Nucleus accumbens (tissue), 56 donors: ENCODE measurements at regions not wholly inside any gene's neighbourhood (a gene's known extent, or its start where the extent isn't known, plus 50 kb on each side); places are given as distances from the start of the nearest gene placed in this dataset.
"Not testable (repeated sequence)": the region's sequence is repeated elsewhere in the genome, so short reads cannot be mapped to it uniquely, and the experiment has no call there.

Source experiments
- DNase-seq, 56 donors: peaks; one replicate each; lab custom pipeline; 2025; lab: John Stamatoyannopoulos, UW

- no peak for DNase-seq
Measured at GRCh38 chr5:123294544-123294943, 128.7 kb downstream of the CEP120 start.

GRCh38 chr5:123289210-123289609, 134.0 kb downstream of the CEP120 start:
- no peak for DNase-seq

DNA sequence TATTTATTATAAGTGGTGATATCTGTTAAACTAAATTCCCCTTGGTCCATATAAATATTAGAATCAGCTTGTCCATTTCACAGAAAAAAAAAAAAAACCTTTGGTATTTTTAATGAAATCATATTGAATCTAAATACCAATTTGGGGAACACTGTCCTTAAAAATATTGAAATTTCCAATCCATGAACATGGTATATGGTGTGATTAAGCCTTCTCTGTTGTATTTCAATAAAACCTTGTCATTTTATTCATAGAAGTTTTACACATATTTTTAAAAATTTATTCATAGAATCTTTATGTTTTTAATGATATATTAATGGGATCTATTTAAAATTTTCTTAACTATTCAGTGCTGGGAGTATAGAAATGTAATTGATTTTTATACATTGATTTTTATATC, 135.3 kb downstream of the CEP120 start:
- no peak for DNase-seq

- no peak for DNase-seq
Measured at GRCh38 chr5:123286891-123287290, 136.3 kb downstream of the CEP120 start.

GRCh38 chr5:123285122-123286023, 137.8 kb downstream of the CEP120 start:
- peak in 4 of 56 donors; percentile 1 to 2 (median 2) for DNase-seq

- no peak for DNase-seq
Measured at GRCh38 chr5:123283499-123283898, 139.7 kb downstream of the CEP120 start.

DNA sequence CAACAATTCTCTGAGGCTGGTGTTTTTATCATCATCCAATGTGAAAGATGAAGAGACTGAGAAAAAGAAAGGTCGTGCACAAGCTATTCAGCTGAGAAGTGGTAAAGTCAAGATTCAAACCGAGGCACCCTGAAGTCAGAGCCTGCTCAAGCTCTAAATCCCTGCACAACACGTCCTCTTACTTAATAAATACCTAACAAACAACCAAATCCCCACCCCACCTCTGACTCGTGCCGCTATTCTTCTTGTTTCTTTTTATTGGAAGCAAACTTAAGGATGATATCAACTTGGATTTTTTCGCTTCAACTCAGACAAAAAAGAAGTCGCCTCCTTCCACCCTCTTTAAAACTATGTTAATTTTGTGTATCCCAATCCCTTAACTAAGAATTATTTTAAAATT, 140.2 kb downstream of the CEP120 start:
- DNase-seq: no peak

DNA sequence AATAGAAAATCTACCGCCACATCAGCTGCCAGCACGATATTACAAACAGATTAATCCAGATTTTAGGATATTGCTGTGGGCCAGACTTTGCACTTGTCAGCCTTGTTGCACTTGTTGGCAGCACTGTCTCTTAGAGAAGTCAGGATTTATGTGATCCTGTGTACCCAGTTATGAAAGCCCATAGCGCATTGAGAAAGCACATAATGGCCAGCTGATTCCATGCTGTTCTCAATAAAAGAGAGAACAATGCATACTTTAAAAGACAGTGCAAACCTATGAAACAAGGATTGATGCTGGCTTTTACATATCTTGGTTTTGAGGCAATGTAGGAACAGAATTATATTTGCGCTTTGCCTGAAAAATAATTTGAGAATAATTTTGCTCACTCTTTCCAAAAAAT, 140.8 kb downstream of the CEP120 start:
- DNase-seq: no peak

- DNase-seq: not testable (repeated sequence)
Measured at GRCh38 chr5:123280854-123281253, 142.3 kb downstream of the CEP120 start.

GRCh38 chr5:123279136-123279535, 144.1 kb downstream of the CEP120 start:
- no peak for DNase-seq

DNA sequence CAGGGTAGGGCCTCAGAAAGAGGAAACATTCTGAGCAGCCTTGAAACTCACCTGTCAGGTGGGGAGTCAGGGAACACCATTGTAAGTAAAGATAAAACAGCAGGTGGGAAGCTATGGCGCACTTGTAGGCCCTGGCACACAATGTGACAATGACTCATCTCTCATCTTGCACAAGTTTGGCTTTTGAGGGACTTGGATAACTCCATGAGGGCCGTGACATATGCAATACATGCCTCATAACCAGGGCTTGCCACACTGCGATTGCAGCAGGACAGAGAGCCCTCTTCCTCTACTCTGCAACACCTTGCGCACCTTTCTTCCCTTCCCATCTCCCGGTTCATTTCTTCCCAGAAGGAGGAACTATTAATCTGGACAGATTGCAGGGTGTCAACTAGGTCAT, 144.9 kb downstream of the CEP120 start:
- DNase-seq: no peak

- no peak for DNase-seq
Measured at GRCh38 chr5:123273984-123274383, 149.2 kb downstream of the CEP120 start.

DNA sequence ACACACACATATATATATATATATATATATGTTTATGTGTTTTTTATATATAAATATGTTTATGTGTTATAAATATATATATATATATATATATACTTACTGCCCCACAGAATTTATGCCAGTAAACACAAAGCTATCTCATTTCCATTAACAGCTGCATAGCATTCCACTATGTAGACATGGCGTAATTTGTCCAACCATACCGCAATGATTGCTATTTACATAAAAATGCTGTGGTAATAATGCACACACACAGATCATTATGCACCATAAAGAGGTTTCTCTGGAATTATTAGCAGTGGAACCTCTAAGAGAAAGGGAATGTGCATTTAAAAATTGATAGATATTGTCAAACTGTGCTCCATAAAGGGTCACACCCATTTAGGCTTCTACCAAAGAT, 150.1 kb downstream of the CEP120 start:
- no peak for DNase-seq

GRCh38 chr5:123269851-123270250, 153.4 kb downstream of the CEP120 start:
- no peak for DNase-seq

DNA sequence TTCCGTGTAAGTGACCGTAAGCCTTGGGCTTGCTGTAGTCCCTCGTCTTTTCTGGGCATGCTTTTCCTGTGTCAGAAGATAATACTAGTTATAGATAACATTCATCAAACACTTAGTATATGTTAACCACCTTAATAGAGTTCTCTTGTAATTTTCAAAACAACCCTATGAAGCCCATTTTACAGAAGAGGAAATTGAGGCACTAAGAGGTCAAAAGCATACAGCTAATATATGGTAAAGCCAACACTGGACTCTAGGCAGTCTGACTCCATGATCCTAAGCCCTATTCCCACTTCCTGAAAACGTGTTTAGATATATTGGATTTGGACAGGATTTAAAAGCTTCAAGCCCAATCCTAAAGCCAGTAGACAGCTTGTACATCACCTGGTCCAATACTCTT, 153.8 kb downstream of the CEP120 start:
- no peak for DNase-seq

DNA sequence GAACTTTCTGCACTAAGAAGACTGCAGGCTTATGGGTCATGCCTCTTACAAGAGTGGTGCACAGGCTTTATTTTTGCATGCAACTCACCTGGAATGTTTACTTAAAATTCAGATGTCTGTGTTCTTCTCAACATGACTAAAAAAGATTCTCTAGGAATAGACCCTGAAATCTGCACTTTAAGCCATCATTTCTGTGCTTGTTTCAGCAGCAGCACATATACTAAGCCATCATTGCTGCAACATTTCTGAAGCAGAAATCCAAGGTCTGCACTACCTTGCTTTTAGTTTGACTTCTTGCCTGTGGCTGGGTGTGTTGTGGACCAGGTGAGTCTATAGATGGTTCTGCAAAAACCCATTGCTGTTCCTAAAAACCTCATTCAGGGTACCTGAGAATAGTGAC, 156.8 kb downstream of the CEP120 start:
- DNase-seq: no peak

- no peak for DNase-seq
Measured at GRCh38 chr5:123265551-123265950, 157.7 kb downstream of the CEP120 start.

GRCh38 chr5:123264394-123264793, 158.8 kb downstream of the CEP120 start:
- no peak for DNase-seq

DNA sequence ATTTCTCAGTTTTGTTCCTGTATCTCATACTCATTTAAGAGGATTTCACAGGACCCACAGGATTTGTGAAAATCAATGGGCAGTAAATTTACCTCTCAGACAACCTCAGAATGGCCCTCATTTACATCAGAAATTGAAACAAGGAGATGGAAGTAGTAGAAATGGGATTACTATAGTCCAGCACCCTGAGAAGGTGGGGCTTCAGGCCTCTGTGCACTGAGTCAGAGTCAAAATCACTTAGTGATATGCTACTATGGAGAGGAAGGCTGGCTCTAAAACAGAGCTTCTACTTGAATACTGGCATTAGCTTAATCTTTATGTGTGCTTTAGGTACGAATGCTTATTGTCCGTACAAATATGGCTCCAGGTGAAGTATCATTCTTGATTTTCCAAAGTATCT, 159.3 kb downstream of the CEP120 start:
- no peak for DNase-seq

GRCh38 chr5:123262216-123262823, 160.9 kb downstream of the CEP120 start:
- DNase-seq: no peak

- no peak for DNase-seq
Measured at GRCh38 chr5:123261752-123262151, 161.5 kb downstream of the CEP120 start.

- no peak for DNase-seq
Measured at GRCh38 chr5:123249446-123249845, 160.4 kb downstream of the PRDM6 start.
